Lower leg skin (tissue), 4 donors: ENCODE measurements at regions not wholly inside any gene's neighbourhood (a gene's known extent, or its start where the extent isn't known, plus 50 kb on each side); places are given as distances from the start of the nearest gene placed in this dataset.

Experiments used
- DNase-seq, 2 donors: peaks; one replicate each; pipeline ENCODE4 v3.0.0-alpha.2; 2019; ENCODE audit warnings: low spot score in 2 of 2
- H3K4me3 ChIP-seq: fragments of 200-600 bp; sonication (generic); 2 replicates; pipeline ENCODE4 v1.5.1; 2017; ENCODE audit warnings: mild to moderate bottlenecking, low read depth; ENCODE audit not compliant: poor library complexity, severe bottlenecking
- POLR2A ChIP-seq, 2 donors: fragments of 450-650 bp; IDR thresholded peaks; one replicate each; pipeline ENCODE4 v1.6.1; 2016 to 2017; ENCODE audit warnings: antibody characterized with exemption in 2 of 2, mild to moderate bottlenecking in 1 of 2, moderate library complexity in 1 of 2
- WGBS, 2 donors: methylation state at CpG; one replicate each; pipeline ENCODE4 v1.1.5; 2018; 5-methylcytosine and 5-hydroxymethylcytosine counted together
- intact Hi-C: fragments of 100-400 bp; cut with DNase I; formaldehyde crosslinking; loops from one replicate; pipeline ENCODE4 v1.15.0; 2023; ENCODE audit warnings: low total_unique reads
- TF ChIP-seq, protein P1 (sequence below), 3 donors: fragments of 450-650 bp; IDR thresholded peaks; one replicate each; pipeline ENCODE4 v1.5.1; 2016; ENCODE audit warnings: antibody characterized with exemption in 3 of 3, mild to moderate bottlenecking in 3 of 3, moderate library complexity in 2 of 3

- intact Hi-C loops: no loop called here
- DNase-seq: no peak
- WGBS, 2 donors: 88 to 93% methylated on average over 10 of the region's 10 CpGs
- no peak for TF ChIP-seq POLR2A (IDR thresholded peaks at IDR 0.05)
- TF ChIP-seq, protein P1, sequence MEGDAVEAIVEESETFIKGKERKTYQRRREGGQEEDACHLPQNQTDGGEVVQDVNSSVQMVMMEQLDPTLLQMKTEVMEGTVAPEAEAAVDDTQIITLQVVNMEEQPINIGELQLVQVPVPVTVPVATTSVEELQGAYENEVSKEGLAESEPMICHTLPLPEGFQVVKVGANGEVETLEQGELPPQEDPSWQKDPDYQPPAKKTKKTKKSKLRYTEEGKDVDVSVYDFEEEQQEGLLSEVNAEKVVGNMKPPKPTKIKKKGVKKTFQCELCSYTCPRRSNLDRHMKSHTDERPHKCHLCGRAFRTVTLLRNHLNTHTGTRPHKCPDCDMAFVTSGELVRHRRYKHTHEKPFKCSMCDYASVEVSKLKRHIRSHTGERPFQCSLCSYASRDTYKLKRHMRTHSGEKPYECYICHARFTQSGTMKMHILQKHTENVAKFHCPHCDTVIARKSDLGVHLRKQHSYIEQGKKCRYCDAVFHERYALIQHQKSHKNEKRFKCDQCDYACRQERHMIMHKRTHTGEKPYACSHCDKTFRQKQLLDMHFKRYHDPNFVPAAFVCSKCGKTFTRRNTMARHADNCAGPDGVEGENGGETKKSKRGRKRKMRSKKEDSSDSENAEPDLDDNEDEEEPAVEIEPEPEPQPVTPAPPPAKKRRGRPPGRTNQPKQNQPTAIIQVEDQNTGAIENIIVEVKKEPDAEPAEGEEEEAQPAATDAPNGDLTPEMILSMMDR (IDR thresholded peaks at IDR 0.05): no peak
- H3K4me3 ChIP-seq: no peak overlapping the region
Measured at GRCh38 chr14:96723946-96724345, 73.2 kb upstream of the VRK1 start.

- no peak for TF ChIP-seq POLR2A (IDR thresholded peaks at IDR 0.05)
- TF ChIP-seq, protein P1 (IDR thresholded peaks at IDR 0.05): no peak
- DNase-seq: no peak
- 86 to 94% methylated on average over 8 of the region's 8 CpGs for WGBS, 2 donors
- no peak overlapping the region for H3K4me3 ChIP-seq
- intact Hi-C loops: no loop called here
Measured at GRCh38 chr14:96725232-96725631, 72.0 kb upstream of the VRK1 start.

GRCh38 chr14:96727073-96727472, 70.1 kb upstream of the VRK1 start:
- intact Hi-C loops: no loop called here
- TF ChIP-seq, protein P1 (IDR thresholded peaks at IDR 0.05): no peak
- TF ChIP-seq POLR2A (IDR thresholded peaks at IDR 0.05): no peak
- H3K4me3 ChIP-seq: no peak overlapping the region
- DNase-seq: no peak
- WGBS, 2 donors: 82 to 85% methylated on average over 2 of the region's 2 CpGs

- intact Hi-C loops: no loop called here
- no peak for DNase-seq
- WGBS, 2 donors: 73 to 76% methylated on average over 3 of the region's 3 CpGs
- TF ChIP-seq POLR2A (IDR thresholded peaks at IDR 0.05): no peak
- TF ChIP-seq, protein P1 (IDR thresholded peaks at IDR 0.05): no peak
- H3K4me3 ChIP-seq: no peak overlapping the region
Measured at GRCh38 chr14:96727491-96727890, 69.7 kb upstream of the VRK1 start.

DNA sequence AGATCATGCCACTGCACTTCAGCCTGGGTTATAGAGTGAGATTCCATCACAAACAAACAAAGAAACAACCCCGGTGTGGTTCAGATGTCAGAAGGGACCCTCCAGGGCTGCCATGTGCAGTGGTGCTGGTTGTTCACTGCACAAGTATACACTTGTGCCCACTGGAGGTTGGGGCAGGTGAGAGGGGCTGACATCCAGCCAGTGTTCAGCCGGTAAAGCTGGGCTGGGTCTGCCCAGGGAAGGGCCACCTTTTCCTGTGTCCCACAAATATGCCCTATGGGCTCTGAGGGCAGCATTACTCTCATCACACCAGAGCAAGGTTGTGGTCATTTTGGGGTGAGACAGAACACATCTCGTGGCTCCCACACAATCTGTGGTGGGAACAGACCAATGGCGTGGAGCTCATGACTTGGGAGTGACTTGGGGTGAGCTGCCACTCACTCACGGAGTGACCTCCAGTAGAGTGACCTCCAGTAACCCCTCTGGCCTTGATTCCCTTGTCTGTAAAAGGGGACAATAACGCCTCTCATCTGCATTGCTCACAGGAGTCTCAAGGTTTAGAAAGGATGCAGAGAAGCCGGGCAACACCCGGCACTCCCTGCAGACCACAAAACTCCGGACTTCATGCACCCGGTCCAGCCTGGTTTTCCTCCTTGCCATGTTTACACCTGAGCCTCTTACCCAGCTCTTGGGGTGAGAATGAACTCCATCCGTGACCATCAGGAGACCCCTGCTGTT, 69.0 kb upstream of the VRK1 start:
- H3K4me3 ChIP-seq: no peak overlapping the region
- intact Hi-C loops: no loop called here
- TF ChIP-seq, protein P1 (IDR thresholded peaks at IDR 0.05): no peak
- TF ChIP-seq POLR2A (IDR thresholded peaks at IDR 0.05): no peak
- no peak for DNase-seq
- 71 to 77% methylated on average over 11 of the region's 11 CpGs for WGBS, 2 donors

DNA sequence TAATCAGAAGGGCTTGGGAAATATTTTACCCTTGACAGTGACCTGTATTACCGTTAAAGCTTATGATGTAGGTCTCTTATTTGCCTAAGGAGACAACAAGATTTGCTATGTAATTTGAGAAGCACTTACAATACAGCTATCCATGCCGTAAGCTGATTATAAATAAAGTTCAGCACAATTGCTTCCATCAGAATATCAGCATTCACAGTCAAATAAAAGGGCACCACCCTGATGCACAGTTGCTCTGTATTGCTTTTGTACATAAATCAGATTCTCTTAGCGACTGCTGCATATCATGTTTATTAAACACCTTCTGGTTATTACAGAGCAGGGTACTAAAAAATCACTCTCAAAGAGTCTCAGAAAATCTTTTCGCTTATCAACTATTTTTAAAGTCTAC, 67.3 kb upstream of the VRK1 start:
- TF ChIP-seq, protein P1 (IDR thresholded peaks at IDR 0.05): no peak
- no peak for TF ChIP-seq POLR2A (IDR thresholded peaks at IDR 0.05)
- DNase-seq: no peak
- WGBS, 2 donors: 65 to 67% methylated on average over 4 of the region's 4 CpGs
- intact Hi-C loops: no loop called here
- H3K4me3 ChIP-seq: no peak overlapping the region
